OCI-LY1 (cell line): ENCODE measurements at regions not wholly inside any gene's neighbourhood (a gene's known extent, or its start where the extent isn't known, plus 50 kb on each side); places are given as distances from the start of the nearest gene placed in this dataset.
"Not testable (repeated sequence)": the region's sequence is repeated elsewhere in the genome, so short reads cannot be mapped to it uniquely, and the experiment has no call there.

Experiments
- H2AFZ ChIP-seq: fragments of 200-600 bp; sonication (generic), shearing (Covaris generic); 2 replicates; pipeline ENCODE4 v1.6.0; 2014; ENCODE audit warnings: antibody characterized with exemption, mild to moderate bottlenecking, low read length
- H3F3A ChIP-seq: fragments of 200-600 bp; sonication (generic), shearing (Covaris generic); 2 replicates; pipeline ENCODE4 v1.6.0; 2014; ENCODE audit warnings: mild to moderate bottlenecking, antibody characterized with exemption, low read length, moderate library complexity; ENCODE audit not compliant: insufficient read depth
- H3K27ac ChIP-seq: fragments of 200-600 bp; sonication (generic); 2 replicates; pipeline ENCODE4 v1.5.1; 2014; ENCODE audit warnings: low read length, mixed run types, mild to moderate bottlenecking, low read depth; ENCODE audit not compliant: poor library complexity, severe bottlenecking
- H3K27me3 ChIP-seq: fragments of 200-600 bp; sonication (generic); 2 replicates; pipeline ENCODE4 v1.6.0; 2014; ENCODE audit warnings: antibody characterized with exemption, mild to moderate bottlenecking, low read length, moderate library complexity; ENCODE audit not compliant: insufficient read depth
- H3K36me3 ChIP-seq: fragments of 200-600 bp; sonication (generic); 2 replicates; pipeline ENCODE4 v1.6.1; 2014; ENCODE audit warnings: mild to moderate bottlenecking, antibody characterized with exemption, low read length, moderate library complexity, mixed read lengths; ENCODE audit not compliant: insufficient read depth
- H3K4me1 ChIP-seq: fragments of 200-600 bp; sonication (generic); 2 replicates; pipeline ENCODE4 v1.5.1; 2014; ENCODE audit warnings: mild to moderate bottlenecking, low read length, moderate library complexity; ENCODE audit not compliant: insufficient read depth, severe bottlenecking
- H3K4me2 ChIP-seq: fragments of 200-600 bp; sonication (generic), shearing (Covaris generic); 2 replicates; pipeline ENCODE4 v1.6.1; 2014; ENCODE audit warnings: low read length
- H3K4me3 ChIP-seq: fragments of 200-600 bp; sonication (generic); 2 replicates; pipeline ENCODE4 v1.5.1; 2014; ENCODE audit warnings: low read length, low read depth, mild to moderate bottlenecking, mixed read lengths; ENCODE audit not compliant: poor library complexity, severe bottlenecking
- H3K79me2 ChIP-seq: fragments of 200-600 bp; shearing (Covaris generic); 2 replicates; pipeline ENCODE4 v1.6.1; 2016; ENCODE audit warnings: mixed run types, low read length, mixed read lengths; ENCODE audit not compliant: insufficient read depth
- H3K9ac ChIP-seq: fragments of 200-600 bp; sonication (generic), shearing (Covaris generic); 2 replicates; pipeline ENCODE4 v1.6.1; 2014; ENCODE audit warnings: mild to moderate bottlenecking, low read length, mixed read lengths
- H3K9me2 ChIP-seq: fragments of 200-600 bp; sonication (generic), shearing (Covaris generic); 2 replicates; pipeline ENCODE4 v1.6.1; 2014; ENCODE audit warnings: low read depth, mild to moderate bottlenecking, low read length, mixed read lengths
- H3K9me3 ChIP-seq: fragments of 200-600 bp; shearing (Covaris generic); 2 replicates; pipeline ENCODE4 v1.6.1; 2014; ENCODE audit warnings: low read length, mixed read lengths
- H4K20me1 ChIP-seq: fragments of 200-600 bp; sonication (generic), shearing (Covaris generic); 2 replicates; pipeline ENCODE4 v1.6.0; 2016; ENCODE audit warnings: mild to moderate bottlenecking, low read length; ENCODE audit not compliant: insufficient read depth
- EZH2 ChIP-seq: fragments of 200-600 bp; sonication (generic), shearing (Covaris generic); IDR thresholded peaks from 2 replicates; pipeline ENCODE4 v1.8.0; 2017; ENCODE audit warnings: borderline replicate concordance, mixed run types, mild to moderate bottlenecking, antibody characterized with exemption, low read length, moderate library complexity, mixed read lengths
- TF ChIP-seq, protein P1 (sequence below): fragments of 200-600 bp; sonication (generic), shearing (Covaris generic); IDR thresholded peaks from 2 replicates; pipeline ENCODE4 v1.5.1; 2017; ENCODE audit warnings: mild to moderate bottlenecking, antibody characterized with exemption, low read length, moderate library complexity, mixed read lengths

DNA sequence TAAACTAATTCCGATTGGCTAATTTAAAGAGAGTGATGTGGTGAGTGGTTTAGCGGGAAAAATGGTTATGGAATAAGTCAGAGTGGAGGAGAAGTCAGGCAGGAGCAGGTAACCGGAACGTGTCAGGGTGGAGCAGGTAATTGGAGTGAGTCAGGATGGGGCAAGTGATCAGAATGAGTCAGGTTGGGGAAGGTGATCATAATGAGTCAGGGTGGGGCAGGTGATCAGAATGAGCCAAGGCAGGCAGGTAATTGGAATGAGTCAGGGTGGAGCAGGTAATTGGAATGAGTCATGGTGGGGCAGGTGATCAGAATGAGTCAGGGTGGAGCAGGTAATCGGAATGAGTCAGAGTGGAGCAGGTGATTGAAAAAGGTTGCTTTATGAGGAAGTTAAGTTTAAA lies 101.4 kb downstream of the TMEM167A start:
- no peaks in the 10 kb centered on the region for H3K9me2 ChIP-seq
- H3K4me3 ChIP-seq: no peak overlapping the region
- 0 out of 2 replicates have a peak, but pooled peaks cover 4% of the 10 kb centered on the region for H3K9me3 ChIP-seq
- H3K9ac ChIP-seq: no peak overlapping the region
- H3K4me2 ChIP-seq: no peak overlapping the region
- H3F3A ChIP-seq: no peaks in the 10 kb centered on the region
- no peak overlapping the region for H2AFZ ChIP-seq
- H3K4me1 ChIP-seq: no peaks in the 10 kb centered on the region
- H3K27me3 ChIP-seq: no peaks in the 10 kb centered on the region
- H4K20me1 ChIP-seq: no peaks in the 10 kb centered on the region
- H3K79me2 ChIP-seq: no peaks in the 10 kb centered on the region
- no peaks in the 10 kb centered on the region for H3K36me3 ChIP-seq
- TF ChIP-seq EZH2: no peak
- TF ChIP-seq, protein P1, sequence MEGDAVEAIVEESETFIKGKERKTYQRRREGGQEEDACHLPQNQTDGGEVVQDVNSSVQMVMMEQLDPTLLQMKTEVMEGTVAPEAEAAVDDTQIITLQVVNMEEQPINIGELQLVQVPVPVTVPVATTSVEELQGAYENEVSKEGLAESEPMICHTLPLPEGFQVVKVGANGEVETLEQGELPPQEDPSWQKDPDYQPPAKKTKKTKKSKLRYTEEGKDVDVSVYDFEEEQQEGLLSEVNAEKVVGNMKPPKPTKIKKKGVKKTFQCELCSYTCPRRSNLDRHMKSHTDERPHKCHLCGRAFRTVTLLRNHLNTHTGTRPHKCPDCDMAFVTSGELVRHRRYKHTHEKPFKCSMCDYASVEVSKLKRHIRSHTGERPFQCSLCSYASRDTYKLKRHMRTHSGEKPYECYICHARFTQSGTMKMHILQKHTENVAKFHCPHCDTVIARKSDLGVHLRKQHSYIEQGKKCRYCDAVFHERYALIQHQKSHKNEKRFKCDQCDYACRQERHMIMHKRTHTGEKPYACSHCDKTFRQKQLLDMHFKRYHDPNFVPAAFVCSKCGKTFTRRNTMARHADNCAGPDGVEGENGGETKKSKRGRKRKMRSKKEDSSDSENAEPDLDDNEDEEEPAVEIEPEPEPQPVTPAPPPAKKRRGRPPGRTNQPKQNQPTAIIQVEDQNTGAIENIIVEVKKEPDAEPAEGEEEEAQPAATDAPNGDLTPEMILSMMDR: no peak
- H3K27ac ChIP-seq: no peak overlapping the region

- H3K4me2 ChIP-seq: no peak overlapping the region
- no peaks in the 10 kb centered on the region for H3K36me3 ChIP-seq
- TF ChIP-seq, protein P1: no peak
- no peak for TF ChIP-seq EZH2
- no peaks in the 10 kb centered on the region for H3K4me1 ChIP-seq
- H3K4me3 ChIP-seq: no peak overlapping the region
- no peaks in the 10 kb centered on the region for H3K27me3 ChIP-seq
- H3K27ac ChIP-seq: no peak overlapping the region
- H4K20me1 ChIP-seq: no peaks in the 10 kb centered on the region
- H3K9me2 ChIP-seq: no peaks in the 10 kb centered on the region
- H3K79me2 ChIP-seq: no peaks in the 10 kb centered on the region
- no peaks in the 10 kb centered on the region for H3F3A ChIP-seq
- H3K9ac ChIP-seq: no peak overlapping the region
- no peak overlapping the region for H2AFZ ChIP-seq
- 0 out of 2 replicates have a peak, but pooled peaks cover 4% of the 10 kb centered on the region for H3K9me3 ChIP-seq
These were observed 101.8 kb downstream of the TMEM167A start for GRCh38 chr5:82975396-82975795.

DNA sequence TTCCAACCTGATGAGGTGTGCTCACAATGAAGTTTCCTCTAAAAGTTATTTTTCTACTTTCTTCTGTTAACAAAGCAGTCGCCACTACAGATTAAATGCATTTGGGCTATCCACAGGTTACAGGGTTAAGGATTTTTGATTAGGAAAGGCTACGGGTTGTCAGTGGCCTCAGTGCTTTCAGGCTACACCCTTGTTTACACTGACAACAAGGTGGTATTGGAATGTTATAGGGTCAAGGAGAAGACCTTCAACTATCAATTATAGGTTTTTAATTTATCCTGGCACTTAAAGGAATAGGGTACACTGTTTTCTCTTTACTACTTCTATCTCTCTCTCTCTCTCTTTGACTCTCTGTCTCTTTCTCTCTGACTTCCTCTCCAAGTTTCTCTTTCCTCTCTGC lies 102.8 kb downstream of the TMEM167A start:
- H3K9me3 ChIP-seq, H3K79me2 ChIP-seq, H3K4me3 ChIP-seq, H3F3A ChIP-seq, H3K27ac ChIP-seq, H3K9me2 ChIP-seq, H4K20me1 ChIP-seq, H3K4me1 ChIP-seq, H3K9ac ChIP-seq, H2AFZ ChIP-seq, H3K4me2 ChIP-seq, H3K27me3 ChIP-seq, H3K36me3 ChIP-seq: not testable (repeated sequence)

DNA sequence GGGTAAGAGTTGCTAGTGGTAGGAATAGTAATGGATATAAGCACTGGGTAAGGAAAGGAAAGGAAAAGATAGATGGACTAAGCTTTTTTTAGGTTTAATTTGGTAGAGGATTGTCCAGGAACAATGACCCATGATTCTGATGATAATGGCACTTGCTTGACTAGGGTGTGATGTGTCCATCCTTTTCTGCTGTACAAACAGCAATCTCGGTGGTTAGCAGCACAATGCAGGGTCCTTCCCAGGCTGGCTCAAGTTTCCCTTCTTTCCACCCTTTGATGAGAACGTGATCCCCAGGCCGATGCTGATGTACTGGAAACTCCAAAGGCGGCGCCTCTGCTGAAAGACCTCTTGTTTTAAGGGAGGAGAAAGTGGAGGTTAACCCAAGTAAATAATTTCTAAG lies 105.3 kb downstream of the TMEM167A start:
- no peak overlapping the region for H3K27ac ChIP-seq
- no peaks in the 10 kb centered on the region for H3F3A ChIP-seq

DNA sequence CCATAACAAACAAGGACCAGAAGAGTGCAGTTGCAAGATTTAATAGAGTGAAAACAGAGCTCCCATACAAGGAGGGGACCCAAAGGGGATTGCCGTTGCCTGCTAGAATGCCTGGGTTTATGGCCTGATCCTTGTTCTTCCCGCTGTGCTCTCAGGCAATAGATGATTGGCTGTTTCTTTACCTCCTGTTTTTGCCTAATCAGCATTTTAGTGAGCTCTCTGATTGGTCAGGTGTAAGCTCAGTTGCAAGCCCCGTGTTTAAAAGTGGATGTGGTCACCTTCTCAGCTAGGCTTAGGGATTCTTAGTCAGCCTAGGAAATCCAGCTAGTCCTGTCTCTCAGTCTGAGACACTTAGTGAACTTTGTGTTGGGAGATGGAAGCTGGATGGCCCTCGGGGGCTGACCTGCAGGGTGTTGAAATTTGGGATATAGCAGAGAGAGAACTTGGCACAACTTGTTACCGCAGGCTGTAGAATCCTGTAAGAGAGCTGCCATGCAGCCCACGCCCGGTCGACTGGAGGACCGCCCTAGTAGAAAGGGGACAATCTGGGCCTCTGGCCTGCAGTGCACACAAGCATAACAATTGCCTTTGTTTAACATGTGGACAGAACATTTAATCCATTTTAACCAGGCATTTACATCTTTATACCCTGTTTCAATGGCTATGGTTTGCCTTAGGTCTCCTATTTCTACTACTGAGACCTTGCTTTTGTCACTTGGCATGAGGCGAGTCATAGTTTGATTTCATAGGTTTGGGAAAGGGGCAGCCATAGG lies 106.0 kb downstream of the TMEM167A start:
- not testable (repeated sequence) for H3K4me1 ChIP-seq, H3K9me2 ChIP-seq, H3K79me2 ChIP-seq, H3K27me3 ChIP-seq, H3K9ac ChIP-seq, H4K20me1 ChIP-seq, H3K4me2 ChIP-seq, H2AFZ ChIP-seq, H3K9me3 ChIP-seq, H3K4me3 ChIP-seq, H3K36me3 ChIP-seq, H3K27ac ChIP-seq, H3F3A ChIP-seq

More for the DNA sequence above, 105.3 kb downstream of the TMEM167A start:
- Histone ChIP-seq H3K79me2 (no peaks in the 10 kb centered on the region), H3K4me2 (no peak overlapping the region), H3K9me3 (0 out of 2 replicates have a peak, but pooled peaks cover 4% of the 10 kb centered on the region), H3K27me3 (no peaks in the 10 kb centered on the region), H3K9me2 (no peaks in the 10 kb centered on the region), H3K4me3 (no peak overlapping the region), H4K20me1 (no peaks in the 10 kb centered on the region), H3K9ac (no peak overlapping the region), H3K4me1 (no peaks in the 10 kb centered on the region), H2AFZ (no peak overlapping the region), H3K36me3 (no peaks in the 10 kb centered on the region)
- TF ChIP-seq, protein P1: no peak
- TF ChIP-seq EZH2: no peak
